Right renal cortex interstitium (tissue), 3 donors: ENCODE measurements at regions not wholly inside any gene's neighbourhood (a gene's known extent, or its start where the extent isn't known, plus 50 kb on each side); places are given as distances from the start of the nearest gene placed in this dataset.
"Not testable (repeated sequence)": the region's sequence is repeated elsewhere in the genome, so short reads cannot be mapped to it uniquely, and the experiment has no call there.

ENCODE experiments used
- DNase-seq, 3 donors: peaks; one replicate each; pipeline ENCODE4 v3.0.0-alpha.2; 2013; ENCODE audit warnings: low read depth in 3 of 3, low spot score in 2 of 3

DNA sequence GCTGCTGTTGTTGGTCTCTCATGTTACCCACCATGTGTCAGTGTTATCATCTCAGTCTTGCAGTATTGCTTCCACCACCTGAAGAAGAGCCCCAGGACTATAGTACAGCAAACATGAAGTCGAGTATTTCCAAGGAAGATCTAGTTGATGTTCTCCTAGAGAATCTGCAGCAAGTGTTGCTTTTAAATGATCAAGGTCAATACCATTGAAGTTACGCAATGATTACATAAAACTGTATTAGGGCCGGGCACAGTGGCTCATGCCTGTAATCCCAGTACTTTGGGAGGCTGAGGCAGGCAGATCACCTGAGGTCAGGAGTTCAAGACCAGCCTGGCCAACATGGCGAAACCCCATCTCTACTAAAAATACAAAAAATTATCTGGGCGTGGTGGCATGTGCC, 173.9 kb downstream of the TJP1 start:
- not testable (repeated sequence) for DNase-seq

DNA sequence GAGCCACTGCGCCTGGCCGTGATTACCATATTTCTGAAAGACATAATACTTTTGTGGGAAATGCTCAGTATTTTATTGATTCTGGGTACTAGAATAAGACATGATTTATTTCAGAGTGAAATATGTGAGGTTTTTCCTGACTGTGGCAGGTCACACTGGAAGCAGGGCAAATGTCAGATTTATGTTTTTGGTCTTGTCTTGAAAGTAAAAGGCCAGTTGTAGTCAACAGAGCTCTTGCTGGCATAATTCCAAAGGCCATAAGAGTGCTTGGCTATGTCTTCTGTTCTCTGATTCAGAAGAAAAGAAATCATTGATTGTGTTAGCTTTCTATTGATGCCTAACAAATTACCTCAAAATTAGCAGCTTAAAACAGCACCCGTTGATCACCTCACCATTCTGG, 176.4 kb downstream of the TJP1 start:
- no peak for DNase-seq

DNA sequence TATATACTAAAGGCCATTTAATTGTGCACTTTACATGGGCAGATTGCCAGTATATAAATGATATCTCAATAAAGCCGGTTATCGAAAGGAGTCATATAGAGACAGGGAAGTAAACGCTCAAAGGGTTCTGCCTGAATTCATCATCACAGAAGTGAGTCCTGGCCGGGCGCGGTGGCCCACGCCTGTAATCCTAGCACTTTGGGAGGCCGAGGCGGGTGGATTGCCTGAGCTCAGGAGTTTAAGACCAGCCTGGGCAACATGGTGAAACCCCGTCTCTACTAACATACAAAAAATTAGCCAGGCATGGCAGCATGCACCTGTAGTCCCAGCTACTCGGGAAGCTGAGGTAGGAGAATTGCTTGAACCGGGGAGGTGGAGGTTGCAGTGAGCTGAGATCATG, 177.9 kb downstream of the TJP1 start:
- not testable (repeated sequence) for DNase-seq

DNA sequence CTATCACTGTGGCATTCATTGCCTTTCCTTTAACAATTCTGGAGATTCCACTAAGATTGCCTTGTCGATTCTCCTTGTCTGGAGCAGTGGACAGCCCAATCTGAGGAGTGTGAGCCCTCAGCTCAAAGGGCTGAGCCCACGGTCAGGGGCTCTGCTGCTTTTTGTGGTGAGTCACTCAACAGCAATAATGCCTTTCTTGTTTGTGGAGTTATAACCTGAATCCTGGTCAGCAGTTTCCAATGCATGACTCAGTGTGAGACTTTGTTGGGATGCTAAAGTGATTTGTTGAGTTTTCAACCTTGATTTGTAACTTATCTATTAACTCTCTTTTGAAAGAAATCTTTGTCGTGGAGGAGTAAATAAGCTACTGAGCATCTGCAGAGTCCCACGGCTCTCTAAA, 183.5 kb downstream of the TJP1 start:
- no peak for DNase-seq

DNA sequence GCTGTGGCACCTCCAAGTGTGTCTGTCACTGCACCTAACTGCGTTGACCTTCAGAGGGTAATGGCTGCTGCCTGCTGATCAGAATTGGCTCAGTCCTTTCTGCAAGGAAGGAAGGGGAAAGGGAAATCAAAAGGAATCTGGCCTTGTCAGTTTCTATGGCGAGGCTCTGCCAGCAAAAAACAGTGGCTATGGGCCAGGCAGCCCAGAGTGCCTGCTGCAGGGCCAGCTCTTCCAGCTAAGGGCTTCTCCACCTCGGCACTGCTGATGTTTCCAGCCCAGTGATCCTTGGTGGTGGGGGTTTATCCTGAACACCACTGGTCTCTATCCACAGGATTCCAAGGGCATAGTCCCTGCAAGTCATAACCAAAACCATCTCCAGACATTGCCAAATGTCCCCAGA, 184.3 kb downstream of the TJP1 start:
- no peak for DNase-seq

DNA sequence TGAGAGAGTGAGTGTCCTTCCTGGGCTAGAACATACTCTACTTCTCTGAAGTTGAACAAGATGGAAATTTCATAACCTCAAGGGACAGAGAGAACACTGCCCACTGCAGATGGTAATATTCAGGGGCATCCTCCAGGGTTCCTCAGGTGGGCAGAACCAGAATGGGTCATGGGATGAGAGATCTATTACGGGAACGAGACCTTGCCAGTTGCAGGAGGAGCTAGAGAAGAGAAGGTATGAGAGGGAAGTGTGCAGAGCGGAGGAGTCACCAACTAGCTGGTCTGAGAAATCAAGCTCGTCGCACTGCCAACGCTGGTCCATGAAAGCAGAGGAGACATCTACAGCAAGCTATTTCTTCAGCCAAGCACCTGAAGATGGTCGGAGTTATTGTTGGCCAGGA, 184.7 kb downstream of the TJP1 start:
- no peak for DNase-seq

DNA sequence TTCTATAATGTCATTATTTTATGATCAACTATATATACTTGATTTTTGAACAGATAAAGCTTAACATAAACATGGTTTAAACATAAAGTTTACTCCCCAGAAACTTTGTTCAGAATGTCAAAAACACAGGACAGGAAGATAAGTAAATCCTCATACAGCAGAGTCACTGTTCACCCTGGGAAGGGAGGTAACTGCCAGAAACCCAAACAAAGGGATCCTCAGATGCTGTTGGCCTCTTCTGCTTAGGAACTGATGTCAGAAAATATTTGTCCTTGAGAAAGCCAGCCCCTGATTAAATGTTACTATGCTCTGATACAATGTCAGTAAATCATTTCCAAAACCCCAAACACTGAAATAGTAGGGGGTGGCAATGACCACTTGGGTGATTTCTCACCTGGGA, 185.3 kb downstream of the TJP1 start:
- no peak for DNase-seq

DNA sequence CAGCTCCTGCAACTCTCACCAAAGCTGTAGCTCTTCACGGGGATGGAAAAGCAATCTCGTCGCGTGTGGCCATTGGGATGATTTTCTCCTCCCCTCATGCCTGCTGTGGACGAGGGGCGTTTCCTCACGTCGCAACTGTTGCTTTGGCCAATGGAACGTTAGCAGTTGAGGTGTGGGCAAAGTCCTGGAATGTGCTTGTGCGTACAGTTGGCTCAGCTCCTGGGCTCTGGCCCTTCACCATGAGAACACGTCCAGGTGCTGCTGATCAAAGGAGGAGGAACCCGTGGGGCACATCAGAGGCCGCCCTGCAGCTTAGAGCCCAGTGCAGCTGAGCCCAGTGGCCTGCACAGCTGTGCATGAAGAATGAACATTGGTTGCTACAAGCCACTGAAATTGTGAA, 186.1 kb downstream of the TJP1 start:
- DNase-seq: peak in 1 of 3 donors; percentile 19

DNA sequence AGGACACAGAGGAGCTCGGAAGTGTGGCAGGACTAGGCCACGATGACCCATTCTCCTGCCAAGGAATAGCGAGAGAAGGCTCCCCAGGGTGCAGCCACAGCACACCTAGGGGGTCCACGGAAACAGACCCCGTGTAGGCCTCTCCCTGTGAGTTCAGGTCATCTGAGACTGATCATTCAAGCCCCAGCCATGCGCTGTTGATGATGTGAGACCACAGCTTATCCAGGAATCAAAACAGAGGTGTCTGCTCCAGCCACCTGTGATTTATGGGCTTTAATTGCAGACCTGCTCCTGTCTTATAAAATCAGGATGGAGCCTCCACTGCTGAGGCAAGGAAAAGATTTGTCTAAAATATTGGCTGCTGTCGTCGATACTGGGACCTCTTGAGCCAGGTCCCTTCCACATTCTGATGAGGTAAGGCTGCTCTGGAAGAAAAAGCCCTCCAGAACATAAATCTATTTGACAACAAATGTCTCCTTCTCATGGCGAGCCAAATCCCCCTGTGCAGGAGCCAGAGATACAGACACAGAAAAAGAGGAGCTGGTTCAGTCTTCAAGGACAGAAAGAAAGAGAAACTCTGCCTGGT, 186.7 kb downstream of the TJP1 start:
- DNase-seq: peak in 1 of 3 donors; percentile 15

DNA sequence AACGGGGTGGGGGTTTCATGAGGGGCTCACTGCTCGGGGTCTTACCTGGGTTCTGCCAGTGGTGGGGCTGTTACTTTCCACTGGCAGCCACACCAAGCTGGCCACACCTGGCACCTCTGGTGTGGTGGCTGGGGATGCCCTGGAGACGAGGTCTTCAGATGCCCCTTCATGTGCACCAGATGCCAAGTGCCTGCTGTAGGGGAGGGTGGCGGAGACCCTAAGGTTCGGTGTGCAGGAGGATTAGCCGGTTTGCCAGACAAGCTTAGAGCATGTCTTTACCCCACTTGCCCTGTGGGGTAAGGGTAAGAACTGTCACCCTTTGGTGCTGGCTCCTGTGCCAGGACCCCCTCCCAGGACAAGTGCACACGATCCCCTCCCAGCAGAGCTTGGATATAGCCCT, 188.3 kb downstream of the TJP1 start:
- DNase-seq: no peak

DNA sequence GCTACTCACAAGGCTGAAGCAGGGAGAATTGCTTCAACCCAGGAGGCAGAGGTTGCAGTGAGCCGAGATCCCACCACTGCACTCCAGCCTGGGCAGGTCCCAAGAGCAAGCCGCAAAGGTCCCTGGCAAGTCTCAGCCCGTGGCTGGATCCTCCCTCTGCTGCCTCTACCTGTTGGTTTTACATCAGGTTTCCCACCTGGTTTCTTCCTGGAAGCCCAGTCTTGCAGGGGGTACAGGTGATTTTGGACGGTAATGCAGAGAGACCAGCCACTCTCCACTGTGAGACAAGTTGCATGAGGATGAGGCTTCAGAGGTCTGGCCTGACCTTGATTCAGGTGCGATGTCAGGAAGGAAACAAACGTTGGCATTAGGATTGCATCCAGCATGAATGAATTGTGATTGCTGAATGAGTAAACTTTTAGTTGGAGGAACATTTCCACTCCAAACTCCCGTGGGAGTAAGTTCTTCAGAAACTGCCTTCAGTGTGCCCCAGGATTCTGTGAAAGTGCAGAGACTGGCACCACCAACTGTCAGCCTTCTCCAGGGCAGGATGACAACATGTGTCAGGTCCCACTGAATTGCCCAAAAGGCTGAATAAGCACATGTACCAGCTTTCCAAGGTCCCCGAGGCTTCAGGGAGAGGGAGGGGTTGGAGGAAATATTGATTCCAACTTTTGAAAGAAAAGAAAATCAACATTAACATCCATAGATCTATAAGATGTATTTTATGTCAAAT, 189.4 kb downstream of the TJP1 start:
- no peak for DNase-seq

DNA sequence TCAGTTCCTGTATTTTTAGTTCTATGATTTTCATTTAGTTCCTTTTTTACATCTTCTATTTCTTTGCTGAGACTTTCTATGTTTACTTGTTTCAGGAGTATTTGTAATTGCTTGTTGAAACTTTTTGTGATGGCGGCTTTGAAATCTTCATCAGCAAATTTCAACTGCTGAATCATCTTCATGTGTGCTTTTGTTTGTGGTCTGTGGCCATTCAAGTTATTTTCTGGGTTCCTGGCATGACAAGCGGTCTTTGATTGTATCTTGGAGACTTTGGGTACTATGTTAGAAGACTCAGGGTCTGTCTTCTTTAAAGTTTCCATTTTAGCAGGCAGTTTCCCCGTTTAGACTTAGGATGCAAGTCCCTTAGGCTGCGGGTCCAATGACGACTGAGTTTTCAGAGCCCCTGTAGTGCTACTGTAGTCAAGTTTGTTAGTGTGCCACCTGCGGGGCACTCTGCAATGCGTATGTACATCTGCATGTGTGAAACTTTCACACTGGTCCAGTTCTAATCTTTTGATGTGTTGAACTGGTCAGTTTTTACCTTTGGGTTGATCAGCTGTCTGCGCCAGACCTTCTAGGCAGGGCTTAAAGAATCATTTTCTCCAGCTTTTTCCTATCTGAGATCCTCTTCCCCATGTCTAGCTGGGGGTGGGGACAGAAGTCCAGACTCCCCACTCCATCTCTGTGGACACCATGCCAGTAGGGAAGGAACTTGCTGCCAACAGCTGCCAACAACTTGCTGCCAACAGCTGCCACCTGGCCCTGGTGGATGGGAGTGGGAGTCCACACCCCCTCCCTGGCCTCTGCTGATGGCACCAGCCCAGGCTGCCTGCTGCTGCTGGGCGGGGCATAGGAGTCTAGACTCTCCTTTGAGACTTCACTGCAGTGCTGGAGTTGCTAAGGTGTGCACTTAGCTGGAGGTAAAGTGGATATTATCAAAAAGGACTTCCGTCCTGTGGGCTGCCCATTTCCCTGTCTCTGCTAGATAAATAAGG, 190.9 kb downstream of the TJP1 start:
- no peak for DNase-seq

DNA sequence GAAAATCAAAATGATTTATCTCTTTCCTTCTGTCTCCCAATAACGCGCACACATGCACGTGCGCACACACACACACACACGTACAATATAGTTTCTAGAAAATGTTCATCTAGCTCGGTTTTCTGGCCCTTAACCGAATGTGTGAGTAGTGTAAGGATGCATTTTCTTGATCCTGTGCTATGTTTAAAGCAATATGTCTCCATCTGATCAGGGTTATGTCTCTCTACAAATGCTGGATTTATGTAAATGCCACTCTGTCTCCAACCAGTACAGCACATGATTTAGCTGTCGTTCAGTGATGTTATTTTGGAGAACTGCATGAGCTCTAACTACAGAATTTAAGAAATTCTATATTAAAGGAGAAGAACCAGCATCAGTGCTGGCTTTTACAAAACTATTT, 198.0 kb downstream of the TJP1 start:
- DNase-seq: no peak

DNA sequence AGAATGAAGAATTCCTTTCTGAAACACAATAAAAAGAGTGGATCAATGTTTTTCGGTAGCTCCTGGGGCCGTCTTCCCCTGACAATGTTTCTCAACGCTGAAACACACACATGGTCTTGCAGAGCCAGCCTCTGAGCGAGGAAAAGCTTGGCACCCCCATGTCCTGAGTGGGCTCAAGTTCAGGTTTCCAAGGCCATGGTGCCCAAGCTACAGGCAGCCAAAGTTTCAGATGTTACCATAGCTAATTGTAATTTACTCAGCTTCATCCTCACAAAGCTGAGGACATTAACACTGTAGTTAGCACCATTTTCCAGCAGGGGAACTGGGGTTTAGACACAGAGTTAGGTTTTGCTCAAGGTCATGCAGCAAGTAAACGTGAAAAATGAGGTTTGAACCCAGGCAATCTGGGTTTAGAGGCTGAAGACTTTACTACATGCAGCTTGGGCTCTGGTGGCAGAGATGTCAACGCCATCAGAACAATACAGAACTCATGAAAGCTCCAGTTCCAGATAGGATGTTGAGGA, 199.1 kb downstream of the TJP1 start:
- DNase-seq: no peak

DNA sequence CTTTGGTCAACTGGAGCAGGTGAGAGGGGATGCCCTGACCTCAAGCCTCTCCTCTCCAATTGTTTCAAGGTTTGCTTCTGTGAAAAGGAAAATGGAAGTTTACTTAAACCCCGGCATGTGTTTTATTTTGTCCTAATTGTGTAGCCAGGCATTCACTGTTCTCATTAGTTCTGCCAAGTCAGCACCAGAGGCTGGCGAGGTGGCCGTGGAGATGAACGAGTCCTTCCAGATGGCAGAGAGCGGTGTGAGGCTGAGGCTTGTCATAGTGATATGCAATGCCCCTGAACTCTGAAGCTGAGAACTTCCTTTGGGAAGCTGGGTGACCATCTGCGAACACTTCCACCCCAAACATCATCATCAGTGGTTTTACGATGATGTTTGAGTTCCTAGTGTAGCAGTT, 199.6 kb downstream of the TJP1 start:
- DNase-seq: no peak

DNA sequence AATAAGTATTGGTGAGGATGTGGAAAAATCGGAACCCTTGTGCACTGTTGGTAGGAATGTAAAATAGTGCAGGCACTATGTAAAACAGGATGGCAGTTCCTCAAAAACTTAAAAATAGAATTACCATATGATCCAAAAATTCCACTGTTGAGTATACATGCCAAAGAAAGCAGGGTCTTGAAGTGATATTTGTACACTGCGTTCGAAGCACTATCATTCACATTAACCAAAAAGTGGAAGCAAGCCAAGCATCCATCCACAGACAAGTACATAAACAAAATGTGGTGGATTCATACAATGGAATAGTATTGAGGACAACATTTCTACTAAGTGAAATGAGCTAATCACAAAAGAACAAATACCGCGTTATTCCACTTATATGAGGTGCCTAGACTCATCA, 200.7 kb downstream of the TJP1 start:
- DNase-seq: no peak

DNA sequence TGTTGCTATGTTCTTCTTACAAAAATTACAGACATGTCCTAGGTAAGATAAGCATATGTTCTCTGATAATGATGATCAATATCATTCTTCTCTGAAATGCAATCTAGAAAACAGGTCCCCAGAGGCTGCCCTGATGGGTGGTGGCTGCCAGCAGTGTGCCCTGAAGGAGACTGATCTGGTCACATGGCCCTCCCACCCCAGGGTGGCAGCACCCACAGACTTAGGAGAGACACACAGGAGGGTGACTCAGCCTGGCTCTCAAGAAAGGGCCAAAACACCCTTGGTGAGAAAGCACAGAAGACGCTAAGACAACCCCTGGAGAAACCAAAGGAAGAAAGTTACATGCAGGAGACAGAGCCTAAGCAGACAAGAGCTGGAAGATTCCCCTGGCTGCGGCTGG, 203.7 kb downstream of the TJP1 start:
- no peak for DNase-seq

DNA sequence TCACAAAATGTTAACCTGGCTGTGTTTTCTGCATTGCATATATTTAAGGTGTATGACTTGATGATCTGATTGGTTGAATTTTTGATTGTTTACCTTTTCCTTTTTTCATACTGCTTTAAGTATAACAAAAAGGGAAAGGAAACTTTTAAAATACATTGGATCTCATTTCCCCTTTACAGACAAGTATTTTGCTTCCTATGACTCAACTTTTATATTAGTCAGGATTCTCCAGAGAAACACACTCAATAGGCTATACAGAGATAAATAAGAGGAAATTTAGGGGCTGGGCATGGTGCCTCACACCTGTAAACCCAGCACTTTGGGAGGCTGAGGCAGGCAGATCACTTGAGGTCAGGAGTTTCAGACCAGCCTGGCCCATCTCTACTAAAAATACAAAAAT, 205.8 kb downstream of the TJP1 start:
- no peak for DNase-seq

DNA sequence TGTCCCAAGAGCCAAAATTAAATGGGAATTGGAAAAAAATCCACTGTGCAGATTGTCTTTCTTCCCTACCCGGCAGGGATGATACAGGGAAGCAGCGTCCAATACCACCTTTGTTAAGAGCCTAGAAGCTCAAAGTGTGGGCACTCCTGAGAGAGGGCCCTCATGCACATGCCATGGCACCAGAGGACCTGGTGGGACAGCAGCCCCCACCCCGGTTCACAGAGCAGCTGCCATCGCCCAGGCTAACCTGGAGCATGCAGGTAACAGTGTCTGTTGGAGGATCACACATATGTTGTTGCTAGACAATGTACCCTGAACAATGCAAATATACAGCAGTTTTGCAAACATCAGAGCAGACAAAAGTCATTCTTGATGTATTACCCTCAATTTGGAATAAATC, 206.5 kb downstream of the TJP1 start:
- DNase-seq: no peak

DNA sequence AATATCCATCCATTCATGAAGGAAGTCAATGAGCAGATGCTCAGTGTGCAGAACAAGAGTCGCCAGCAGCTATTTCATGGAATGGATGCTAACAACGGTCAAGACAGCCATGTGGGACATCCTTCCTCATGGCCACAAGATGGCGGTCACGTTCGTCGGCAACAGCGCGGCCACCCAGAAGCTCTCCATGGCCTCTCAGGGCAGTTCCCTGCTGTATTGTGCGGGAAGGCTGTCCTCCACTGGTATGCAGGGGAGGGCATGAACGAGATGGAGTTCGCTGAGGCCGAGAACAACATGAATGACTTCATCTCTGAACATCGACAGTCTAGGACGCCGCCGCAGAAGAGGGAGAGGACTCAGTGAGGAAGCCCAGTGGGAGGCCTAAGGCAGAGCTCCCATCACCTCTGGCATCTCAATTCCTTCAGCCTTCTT, 208.3 kb downstream of the TJP1 start:
- no peak for DNase-seq

DNA sequence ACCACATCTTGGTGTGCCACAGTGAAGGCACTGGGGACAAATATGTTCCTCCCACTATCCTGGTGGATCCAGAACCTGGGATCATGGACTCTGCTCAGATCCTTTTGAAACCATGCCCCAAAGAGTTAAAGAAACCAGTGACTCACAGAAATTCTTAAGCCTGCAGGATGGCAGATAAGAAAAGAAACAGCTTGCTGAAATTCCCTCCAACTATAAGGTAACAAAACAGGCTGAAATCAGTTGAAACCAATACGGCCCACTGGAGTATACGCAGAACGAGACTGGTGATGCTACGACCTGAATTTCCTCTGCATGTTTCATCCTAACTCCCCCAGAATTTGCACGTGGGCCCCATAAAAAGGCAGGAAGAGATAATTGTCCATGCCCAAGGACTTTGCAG, 209.6 kb downstream of the TJP1 start:
- no peak for DNase-seq
